ENCODE measurements at regions not wholly inside any gene's neighbourhood (a gene's known extent, or its start where the extent isn't known, plus 50 kb on each side); places are given as distances from the start of the nearest gene placed in this dataset.

DNA sequence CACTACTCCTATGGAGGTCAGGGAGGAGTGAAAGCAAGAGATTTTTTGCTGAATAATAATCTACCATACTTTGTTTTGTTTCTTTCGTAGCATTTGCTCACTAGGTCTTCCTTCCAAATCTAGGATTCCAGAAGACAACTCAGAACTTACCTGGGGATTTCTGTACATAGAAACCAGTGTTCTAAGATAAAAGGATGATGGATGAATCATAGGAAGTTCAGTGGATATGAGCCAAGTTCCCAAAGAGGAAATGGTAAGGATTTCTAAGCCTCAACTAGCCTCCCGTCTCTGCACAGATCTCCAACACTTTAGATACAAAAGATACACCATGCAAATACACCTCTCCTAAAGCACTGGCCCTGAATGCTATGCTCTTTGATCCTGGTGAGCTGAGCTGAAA lies 283.9 kb downstream of the TAFA4 start:
- WGBS, 4 donors, result 72 to 90% (median 86%) methylated on average over 2 of the region's 2 CpGs
- no peak overlapping the region for H3K4me3 ChIP-seq
- no peaks in the 10 kb centered on the region for H3K9me3 ChIP-seq (replicated peaks in 1 of 3)
- no peaks in the 10 kb centered on the region for H3K4me1 ChIP-seq (replicated peaks in 1 of 2)
- no peaks in the 10 kb centered on the region for H3K27me3 ChIP-seq
- TF ChIP-seq POLR2A (IDR thresholded peaks at IDR 0.05), result no peak
- TF ChIP-seq, protein P1, sequence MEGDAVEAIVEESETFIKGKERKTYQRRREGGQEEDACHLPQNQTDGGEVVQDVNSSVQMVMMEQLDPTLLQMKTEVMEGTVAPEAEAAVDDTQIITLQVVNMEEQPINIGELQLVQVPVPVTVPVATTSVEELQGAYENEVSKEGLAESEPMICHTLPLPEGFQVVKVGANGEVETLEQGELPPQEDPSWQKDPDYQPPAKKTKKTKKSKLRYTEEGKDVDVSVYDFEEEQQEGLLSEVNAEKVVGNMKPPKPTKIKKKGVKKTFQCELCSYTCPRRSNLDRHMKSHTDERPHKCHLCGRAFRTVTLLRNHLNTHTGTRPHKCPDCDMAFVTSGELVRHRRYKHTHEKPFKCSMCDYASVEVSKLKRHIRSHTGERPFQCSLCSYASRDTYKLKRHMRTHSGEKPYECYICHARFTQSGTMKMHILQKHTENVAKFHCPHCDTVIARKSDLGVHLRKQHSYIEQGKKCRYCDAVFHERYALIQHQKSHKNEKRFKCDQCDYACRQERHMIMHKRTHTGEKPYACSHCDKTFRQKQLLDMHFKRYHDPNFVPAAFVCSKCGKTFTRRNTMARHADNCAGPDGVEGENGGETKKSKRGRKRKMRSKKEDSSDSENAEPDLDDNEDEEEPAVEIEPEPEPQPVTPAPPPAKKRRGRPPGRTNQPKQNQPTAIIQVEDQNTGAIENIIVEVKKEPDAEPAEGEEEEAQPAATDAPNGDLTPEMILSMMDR (IDR thresholded peaks at IDR 0.05), result no peak
- no peaks in the 10 kb centered on the region for H3K36me3 ChIP-seq (replicated peaks in 1 of 2)
- no peak for DNase-seq
- H3K27ac ChIP-seq, result no peak overlapping the region
- intact Hi-C loops (cut with DNase I), result no loop called here

DNA sequence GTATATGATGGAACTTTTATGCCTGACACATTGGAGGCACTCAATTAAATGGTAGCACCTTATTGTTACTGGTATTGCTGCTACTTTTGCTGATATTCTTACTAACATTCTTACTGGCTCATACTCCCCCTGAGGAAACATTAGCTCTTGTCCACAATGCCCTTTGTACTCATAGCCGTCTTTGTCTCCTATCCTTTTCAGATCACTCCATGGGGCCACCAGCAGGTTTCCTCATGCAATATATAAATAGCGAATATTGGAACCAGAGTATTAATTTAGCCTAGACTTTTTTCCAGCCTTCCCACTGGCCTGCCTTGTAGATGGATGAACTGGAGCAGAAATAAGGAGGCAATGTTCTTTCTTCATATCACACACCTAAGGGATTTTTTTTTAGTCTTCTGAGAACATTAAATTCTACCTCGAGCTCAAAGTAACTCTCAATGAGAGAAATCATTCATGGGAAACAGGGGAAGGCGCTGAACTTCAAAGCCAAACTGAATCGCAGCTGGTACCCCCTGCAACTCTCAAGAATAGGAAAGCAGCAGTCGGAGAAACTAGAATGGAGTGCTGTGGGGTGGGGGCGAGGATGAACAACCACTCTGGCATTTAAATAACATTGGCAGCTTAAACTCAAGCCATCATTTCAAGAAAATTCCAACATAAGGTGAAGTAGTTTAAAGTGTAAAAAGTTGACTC lies 300.3 kb downstream of the TAFA4 start:
- H3K4me1 ChIP-seq (replicated peaks in 1 of 2), result no peaks in the 10 kb centered on the region
- TF ChIP-seq, protein P1 (IDR thresholded peaks at IDR 0.05), result no peak
- no peak for TF ChIP-seq POLR2A (IDR thresholded peaks at IDR 0.05)
- intact Hi-C loops (cut with DNase I), result no loop called here
- no peak for DNase-seq
- no peaks in the 10 kb centered on the region for H3K27me3 ChIP-seq
- H3K9me3 ChIP-seq (replicated peaks in 1 of 3), result no peaks in the 10 kb centered on the region
- WGBS, 4 donors, result 30 to 35% (median 33%) methylated on average over 7 of the region's 7 CpGs
- no peaks in the 10 kb centered on the region for H3K36me3 ChIP-seq (replicated peaks in 1 of 2)
- H3K27ac ChIP-seq, result no peak overlapping the region
- no peak overlapping the region for H3K4me3 ChIP-seq

DNA sequence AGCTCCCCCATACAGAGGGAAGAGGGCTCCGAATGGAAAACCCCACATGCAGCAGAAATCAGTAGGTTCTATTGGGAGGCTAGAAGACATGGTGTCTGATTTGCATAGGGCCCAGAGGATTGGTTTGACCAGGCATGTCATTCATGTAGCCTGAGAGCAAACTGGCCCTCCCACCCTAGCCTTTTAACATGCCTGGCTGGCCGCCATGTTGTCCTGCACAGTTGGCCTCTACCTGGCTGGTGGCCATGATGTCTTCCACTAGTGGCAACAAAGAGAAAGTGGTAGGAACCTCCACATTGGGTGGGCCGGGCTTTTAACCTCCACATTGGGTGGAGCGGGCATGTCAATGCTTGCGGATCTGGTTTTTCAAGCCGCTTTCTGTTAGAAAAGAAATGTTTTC lies 312.1 kb downstream of the TAFA4 start:
- Histone ChIP-seq H3K4me1 (replicated peaks in 1 of 2) (no peaks in the 10 kb centered on the region), H3K36me3 (replicated peaks in 1 of 2) (no peaks in the 10 kb centered on the region), H3K27me3 (no peaks in the 10 kb centered on the region), H3K4me3 (no peak overlapping the region), H3K27ac (no peak overlapping the region), H3K9me3 (replicated peaks in 1 of 3) (no peaks in the 10 kb centered on the region)
- 84 to 89% (median 86%) methylated on average over 5 to 6 of the region's 6 CpGs for WGBS, 4 donors
- intact Hi-C loops (cut with DNase I), result no loop called here
- no peak for DNase-seq
- no peak for TF ChIP-seq POLR2A (IDR thresholded peaks at IDR 0.05)
- TF ChIP-seq, protein P1 (IDR thresholded peaks at IDR 0.05), result no peak

DNA sequence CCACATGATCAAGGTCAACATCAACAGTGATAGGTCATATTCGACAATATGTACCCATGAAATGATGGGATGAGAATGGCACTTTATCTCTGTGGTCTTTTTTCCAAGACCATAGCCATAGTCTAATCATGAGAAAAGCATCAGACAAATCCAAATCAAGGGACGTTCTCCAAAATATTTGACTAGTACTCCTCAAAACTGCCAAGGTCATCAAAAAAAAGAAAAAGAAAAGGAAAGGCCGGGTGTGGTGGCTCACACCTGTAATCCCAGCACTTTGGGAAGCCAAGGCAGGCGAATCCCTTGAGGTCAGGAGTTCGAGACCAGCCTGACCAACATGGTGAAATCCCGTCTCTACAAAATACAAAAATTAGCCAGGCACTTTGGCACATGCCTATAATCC lies 318.3 kb downstream of the TAFA4 start:
- no peaks in the 10 kb centered on the region for H3K27me3 ChIP-seq
- DNase-seq, result no peak
- 76 to 82% (median 81%) methylated on average over 6 of the region's 6 CpGs for WGBS, 4 donors
- H3K4me1 ChIP-seq (replicated peaks in 1 of 2), result no peaks in the 10 kb centered on the region
- no peaks in the 10 kb centered on the region for H3K9me3 ChIP-seq (replicated peaks in 1 of 3)
- H3K36me3 ChIP-seq (replicated peaks in 1 of 2), result no peaks in the 10 kb centered on the region
- intact Hi-C loops (cut with DNase I), result no loop called here
- no peak overlapping the region for H3K4me3 ChIP-seq
- H3K27ac ChIP-seq, result no peak overlapping the region
- no peak for TF ChIP-seq POLR2A (IDR thresholded peaks at IDR 0.05)
- TF ChIP-seq, protein P1 (IDR thresholded peaks at IDR 0.05), result no peak
